CD4-positive, CD25-positive, alpha-beta regulatory T cell (primary cell): ENCODE measurements at regions not wholly inside any gene's neighbourhood (a gene's known extent, or its start where the extent isn't known, plus 50 kb on each side); places are given as distances from the start of the nearest gene placed in this dataset.
"Not testable (repeated sequence)": the region's sequence is repeated elsewhere in the genome, so short reads cannot be mapped to it uniquely, and the experiment has no call there.

ENCODE experiments used
- ATAC-seq, 2 donors: fragments of 150-1000 bp; cut with Tn5 transposase; one replicate each; pipeline ENCODE4 v1.10.0; 2021; ENCODE audit warnings: low read depth in 2 of 2, moderate number of reproducible peaks in 2 of 2, moderate library complexity in 1 of 2
- DNase-seq, 3 donors: peaks; one replicate each; pipeline versions ENCODE4 v3.0.0 to v3.0.0-alpha.2; 2012 to 2022; ENCODE audit warnings: mixed read lengths in 1 of 3
- H3K27ac ChIP-seq: one replicate; pipeline ENCODE4 v1.7.0; 2013; ENCODE audit warnings: mild to moderate bottlenecking, low read length; ENCODE audit not compliant: insufficient read depth, poor library complexity, severe bottlenecking
- H3K27me3 ChIP-seq: one replicate; pipeline ENCODE4 v1.7.0; 2013; ENCODE audit warnings: low read length; ENCODE audit not compliant: control insufficient read depth, insufficient read depth
- H3K36me3 ChIP-seq: one replicate; pipeline ENCODE4 v1.7.0; 2013; ENCODE audit warnings: mild to moderate bottlenecking, low read length, moderate library complexity; ENCODE audit not compliant: control insufficient read depth, insufficient read depth
- H3K4me1 ChIP-seq: 2 replicates; pipeline ENCODE4 v1.7.0; 2013; ENCODE audit warnings: mild to moderate bottlenecking, low read length; ENCODE audit not compliant: insufficient read depth, control insufficient read depth, poor library complexity, severe bottlenecking
- H3K4me3 ChIP-seq: one replicate; pipeline ENCODE4 v1.7.0; 2013; ENCODE audit warnings: low read depth, mild to moderate bottlenecking, low read length, moderate library complexity
- H3K9me3 ChIP-seq, 2 experiments: 1 replicate in 1 of 2; 2 replicates in 1 of 2; pipeline ENCODE4 v1.7.0; 2013; ENCODE audit warnings: low read length in 2 of 2, mild to moderate bottlenecking in 1 of 2, moderate library complexity in 1 of 2; ENCODE audit not compliant: control insufficient read depth in 2 of 2
- H3K27ac Mint-ChIP-seq, 3 donors: one replicate each; pipeline ENCODE4 v1.8.0; 2020 to 2022; ENCODE audit warnings: mild to moderate bottlenecking in 3 of 3, mixed read lengths in 3 of 3, moderate library complexity in 2 of 3
- H3K27me3 Mint-ChIP-seq: one replicate; pipeline ENCODE4 v1.8.0; 2022; ENCODE audit warnings: mild to moderate bottlenecking, mixed read lengths
- H3K36me3 Mint-ChIP-seq: one replicate; pipeline ENCODE4 v1.8.0; 2020; ENCODE audit warnings: mixed read lengths
- H3K4me1 Mint-ChIP-seq, 4 donors: one replicate each; pipeline ENCODE4 v1.8.0; 2020 to 2022; ENCODE audit warnings: mixed read lengths in 4 of 4, mild to moderate bottlenecking in 1 of 4
- H3K4me3 Mint-ChIP-seq, 4 donors: one replicate each; pipeline ENCODE4 v1.8.0; 2020 to 2022; ENCODE audit warnings: mild to moderate bottlenecking in 4 of 4, mixed read lengths in 4 of 4, moderate library complexity in 3 of 4
- H3K9me3 Mint-ChIP-seq, 7 donors: one replicate each; pipeline ENCODE4 v1.8.0; 2020 to 2022; ENCODE audit warnings: mixed read lengths in 7 of 7, mild to moderate bottlenecking in 3 of 7, moderate library complexity in 2 of 7

DNA sequence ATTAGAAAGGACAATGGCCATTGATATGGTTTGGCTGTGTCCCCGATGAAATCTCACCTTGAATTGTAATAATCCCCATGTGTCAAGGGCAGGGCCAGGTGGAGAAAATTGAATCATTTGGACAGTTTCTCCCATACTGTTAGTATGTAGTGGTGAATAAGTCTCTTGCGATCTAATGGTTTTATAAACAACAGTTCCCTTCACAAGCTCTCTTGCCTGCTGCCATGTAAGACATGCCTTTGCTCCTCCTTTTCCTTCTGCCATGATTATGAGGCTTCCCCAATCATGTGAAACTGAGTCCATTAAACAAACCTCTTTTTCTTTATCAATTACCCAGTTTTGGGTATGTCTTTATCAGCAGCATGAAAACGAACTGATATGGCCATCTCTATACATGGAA lies 302.7 kb downstream of the SFMBT2 start:
- Mint-ChIP-seq H3K27ac (no peak overlapping the region), H3K27me3 (peaks cover 9% of the 10 kb centered on the region), H3K4me1 (peaks cover 0 to 2% (median 0%) of the 10 kb centered on the region in 4 donors)

DNA sequence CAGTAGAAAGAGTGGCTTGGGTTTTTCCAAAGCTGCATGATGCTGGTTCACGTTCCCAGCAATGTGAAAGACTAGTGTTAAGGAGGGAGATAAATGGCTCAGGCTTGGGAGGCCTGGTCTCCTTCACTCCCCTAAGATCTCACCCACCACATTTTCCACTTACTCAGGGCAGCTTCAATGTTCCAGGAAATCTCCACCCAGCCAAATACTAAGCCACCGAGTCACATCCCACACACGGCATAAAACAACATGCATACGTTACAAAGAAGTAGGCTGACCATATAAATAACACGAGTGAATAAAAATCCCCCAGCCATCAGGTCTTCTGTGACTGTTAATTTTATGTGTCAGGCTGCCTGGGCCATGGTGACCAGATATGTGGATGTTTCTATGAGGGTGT lies 303.5 kb downstream of the SFMBT2 start:
- H3K27me3 ChIP-seq, result no peaks in the 10 kb centered on the region
- peaks cover 9% of the 10 kb centered on the region for H3K27me3 Mint-ChIP-seq
- H3K4me3 Mint-ChIP-seq, result no peak overlapping the region
- H3K36me3 ChIP-seq, result no peaks in the 10 kb centered on the region
- peak in 1 of 3 donors; percentile 8 for DNase-seq
- H3K4me1 ChIP-seq, result no peaks in the 10 kb centered on the region
- peaks cover 3% of the 10 kb centered on the region for H3K36me3 Mint-ChIP-seq
- H3K9me3 ChIP-seq, result no peaks in the 10 kb centered on the region
- no peak for ATAC-seq
- no peak overlapping the region for H3K27ac Mint-ChIP-seq
- H3K4me3 ChIP-seq, result no peak overlapping the region
- peaks cover 0 to 2% (median 0%) of the 10 kb centered on the region in 4 donors for H3K4me1 Mint-ChIP-seq
- peaks cover 0 to 5% (median 1%) of the 10 kb centered on the region in 7 donors for H3K9me3 Mint-ChIP-seq
- H3K27ac ChIP-seq, result no peak overlapping the region

More for the DNA sequence above, 302.7 kb downstream of the SFMBT2 start:
- H3K36me3 Mint-ChIP-seq, result peaks cover 3% of the 10 kb centered on the region
- Histone ChIP-seq H3K36me3 (no peaks in the 10 kb centered on the region), H3K9me3 (no peaks in the 10 kb centered on the region), H3K27ac (no peak overlapping the region), H3K4me3 (no peak overlapping the region), H3K27me3 (no peaks in the 10 kb centered on the region), H3K4me1 (no peaks in the 10 kb centered on the region)
- DNase-seq, result no peak
- ATAC-seq, result no peak
- H3K9me3 Mint-ChIP-seq, result peaks cover 0 to 5% (median 1%) of the 10 kb centered on the region in 7 donors
- H3K4me3 Mint-ChIP-seq, result no peak overlapping the region

GRCh38 chr10:7104379-7104778 lies 306.5 kb downstream of the SFMBT2 start:
- ATAC-seq, H3K4me1 ChIP-seq, H3K27me3 ChIP-seq, H3K4me3 ChIP-seq, H3K4me1 Mint-ChIP-seq, H3K27ac ChIP-seq, H3K36me3 ChIP-seq, H3K36me3 Mint-ChIP-seq, H3K27ac Mint-ChIP-seq, H3K27me3 Mint-ChIP-seq, H3K9me3 ChIP-seq, H3K4me3 Mint-ChIP-seq, H3K9me3 Mint-ChIP-seq, DNase-seq: not testable (repeated sequence)

DNA sequence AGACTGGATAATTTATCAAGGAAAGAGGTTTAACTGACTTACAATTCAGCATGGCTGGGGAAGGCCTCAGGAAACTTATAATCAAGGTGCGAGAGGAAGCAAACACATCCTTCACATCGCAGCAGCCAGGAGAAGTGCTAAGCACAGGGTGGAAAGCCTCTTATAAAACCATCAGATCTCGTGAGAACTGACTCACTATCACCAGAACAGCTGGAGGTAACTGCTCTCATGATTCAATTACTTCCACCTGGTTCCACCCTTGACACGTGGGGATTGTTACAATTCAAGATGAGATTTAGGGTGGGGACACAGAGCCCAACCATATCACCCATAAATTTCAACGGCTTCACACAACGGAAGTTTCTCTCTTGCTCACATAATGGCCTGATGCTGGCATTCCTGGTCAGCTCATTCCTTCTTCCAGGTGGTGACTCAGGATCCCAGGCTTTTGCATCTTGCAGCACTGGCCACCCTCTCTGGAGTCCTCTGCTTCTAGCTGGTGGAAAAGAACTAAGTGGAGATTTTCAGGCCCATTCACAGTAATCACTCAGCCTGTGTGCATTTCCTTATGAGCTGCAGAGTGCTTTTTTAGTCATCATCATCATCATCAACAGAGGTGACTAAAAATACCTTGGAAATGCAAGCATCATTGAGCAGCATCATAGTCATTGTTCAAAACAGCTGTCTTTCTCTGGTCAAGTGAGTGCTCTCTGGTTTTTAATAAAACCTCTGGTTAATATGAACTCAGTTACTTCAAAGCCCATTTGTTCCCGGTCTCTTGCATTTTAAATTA lies 308.1 kb downstream of the SFMBT2 start:
- H3K27ac Mint-ChIP-seq, result no peak overlapping the region
- no peak overlapping the region for H3K27ac ChIP-seq
- ATAC-seq (no peak), DNase-seq (no peak)
- no peaks in the 10 kb centered on the region for H3K9me3 ChIP-seq
- no peaks in the 10 kb centered on the region for H3K4me1 ChIP-seq
- H3K9me3 Mint-ChIP-seq, result peaks cover 0 to 2% (median 0%) of the 10 kb centered on the region in 7 donors
- H3K4me3 ChIP-seq, result no peak overlapping the region
- H3K36me3 Mint-ChIP-seq, result no peaks in the 10 kb centered on the region
- no peaks in the 10 kb centered on the region for H3K27me3 ChIP-seq
- H3K36me3 ChIP-seq, result no peaks in the 10 kb centered on the region
- peaks cover 6% of the 10 kb centered on the region for H3K27me3 Mint-ChIP-seq
- H3K4me1 Mint-ChIP-seq, result no peaks in the 10 kb centered on the region
- H3K4me3 Mint-ChIP-seq, result no peak overlapping the region

DNA sequence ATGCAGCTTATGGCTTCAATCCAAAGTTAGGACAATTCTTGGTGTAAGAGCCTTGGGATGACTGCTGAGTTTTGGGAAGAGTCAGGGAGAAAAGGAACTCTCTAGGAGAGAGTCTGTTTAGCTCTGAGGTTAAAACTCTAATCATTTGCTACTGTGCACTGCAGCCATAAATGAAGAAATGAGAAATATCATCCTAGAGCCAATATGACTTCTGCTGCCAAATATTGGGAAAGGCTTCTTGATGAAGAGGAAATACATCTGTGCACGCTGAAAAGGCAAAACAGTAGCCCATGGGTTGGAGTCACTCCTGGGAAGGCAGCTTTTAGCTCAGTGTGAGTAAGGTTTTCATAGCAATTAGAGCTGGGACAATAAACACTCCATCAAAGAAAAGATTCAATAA lies 308.8 kb downstream of the SFMBT2 start:
- no peak for ATAC-seq
- Mint-ChIP-seq H3K27ac (no peak overlapping the region), H3K4me3 (no peak overlapping the region), H3K27me3 (peaks cover 6% of the 10 kb centered on the region), H3K4me1 (no peaks in the 10 kb centered on the region), H3K9me3 (peaks cover 0 to 2% (median 0%) of the 10 kb centered on the region in 7 donors), H3K36me3 (no peaks in the 10 kb centered on the region)
- Histone ChIP-seq H3K4me3 (no peak overlapping the region), H3K27me3 (no peaks in the 10 kb centered on the region), H3K4me1 (no peaks in the 10 kb centered on the region), H3K36me3 (no peaks in the 10 kb centered on the region), H3K9me3 (no peaks in the 10 kb centered on the region), H3K27ac (no peak overlapping the region)
- DNase-seq, result no peak

DNA sequence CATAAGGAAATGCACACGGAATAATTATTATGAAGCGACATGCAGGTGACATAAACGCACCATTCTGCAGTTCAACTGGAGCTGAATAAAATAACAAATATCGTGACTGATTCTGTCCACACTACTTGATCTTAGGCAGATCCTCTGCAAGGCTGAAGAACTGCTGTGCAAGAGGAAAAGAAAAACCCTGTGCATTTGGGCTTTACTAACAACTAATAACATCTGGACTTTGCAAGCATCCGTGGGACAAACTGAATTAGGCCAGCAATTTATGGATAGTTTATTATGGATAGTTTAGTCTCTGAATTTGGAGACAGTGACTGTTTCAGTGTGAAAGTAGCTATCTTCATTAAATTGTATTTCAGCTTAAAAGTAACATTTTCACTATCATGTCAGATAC lies 309.4 kb downstream of the SFMBT2 start:
- H3K27ac ChIP-seq, result no peak overlapping the region
- H3K36me3 Mint-ChIP-seq, result no peaks in the 10 kb centered on the region
- ATAC-seq, result no peak
- H3K4me1 ChIP-seq, result no peaks in the 10 kb centered on the region
- no peak overlapping the region for H3K27ac Mint-ChIP-seq
- H3K4me1 Mint-ChIP-seq, result no peaks in the 10 kb centered on the region
- no peaks in the 10 kb centered on the region for H3K9me3 ChIP-seq
- H3K36me3 ChIP-seq, result no peaks in the 10 kb centered on the region
- no peak overlapping the region for H3K4me3 ChIP-seq
- no peak overlapping the region for H3K4me3 Mint-ChIP-seq
- no peaks in the 10 kb centered on the region for H3K27me3 ChIP-seq
- H3K27me3 Mint-ChIP-seq, result peaks cover 6% of the 10 kb centered on the region
- peaks cover 0 to 2% (median 0%) of the 10 kb centered on the region in 7 donors for H3K9me3 Mint-ChIP-seq
- DNase-seq, result no peak

GRCh38 chr10:7100032-7100702 lies 310.7 kb downstream of the SFMBT2 start:
- Histone ChIP-seq H3K27ac (no peak overlapping the region), H3K36me3 (no peaks in the 10 kb centered on the region), H3K4me1 (no peaks in the 10 kb centered on the region), H3K4me3 (no peak overlapping the region), H3K27me3 (no peaks in the 10 kb centered on the region), H3K9me3 (no peaks in the 10 kb centered on the region)
- Mint-ChIP-seq H3K27ac (no peak overlapping the region), H3K4me3 (no peak overlapping the region), H3K27me3 (peaks cover 6% of the 10 kb centered on the region), H3K4me1 (no peaks in the 10 kb centered on the region), H3K36me3 (no peaks in the 10 kb centered on the region), H3K9me3 (peaks cover 0 to 2% (median 0%) of the 10 kb centered on the region in 7 donors)
- no peak for ATAC-seq
- no peak for DNase-seq
